Thymus (tissue), 11 donors: ENCODE measurements at regions not wholly inside any gene's neighbourhood (a gene's known extent, or its start where the extent isn't known, plus 50 kb on each side); places are given as distances from the start of the nearest gene placed in this dataset.

Experiments
- DNase-seq, 9 donors: peaks; one replicate each; pipeline ENCODE4 v3.0.0-alpha.2; 2013; ENCODE audit warnings: low spot score in 9 of 9, low read depth in 6 of 9, missing footprints in 1 of 9
- H3K27ac ChIP-seq, 2 donors: one replicate each; pipeline ENCODE4 v1.5.1; 2013; ENCODE audit warnings: control low read depth in 1 of 2, low read depth in 1 of 2, low read length in 1 of 2, mild to moderate bottlenecking in 1 of 2, moderate library complexity in 1 of 2
- H3K27me3 ChIP-seq, 2 donors: one replicate each; pipeline ENCODE4 v1.5.1; 2013; ENCODE audit warnings: low read length in 1 of 2; ENCODE audit not compliant: control insufficient read depth in 2 of 2, insufficient read depth in 1 of 2
- H3K36me3 ChIP-seq, 2 donors: one replicate each; pipeline ENCODE4 v1.5.1; 2013; ENCODE audit warnings: low read length in 1 of 2, mild to moderate bottlenecking in 1 of 2, moderate library complexity in 1 of 2; ENCODE audit not compliant: control insufficient read depth in 2 of 2, insufficient read depth in 2 of 2
- H3K4me1 ChIP-seq, 2 donors: one replicate each; pipeline ENCODE4 v1.5.1; 2013; ENCODE audit warnings: low read length in 2 of 2; ENCODE audit not compliant: control insufficient read depth in 2 of 2, insufficient read depth in 2 of 2
- H3K4me3 ChIP-seq, 2 donors: one replicate each; pipeline ENCODE4 v1.5.1; 2013; ENCODE audit warnings: low read length in 2 of 2, control low read depth in 1 of 2, mild to moderate bottlenecking in 1 of 2
- H3K9me3 ChIP-seq, 2 donors: one replicate each; pipeline ENCODE4 v1.5.1; 2013; ENCODE audit warnings: low read length in 1 of 2, mild to moderate bottlenecking in 1 of 2; ENCODE audit not compliant: control insufficient read depth in 2 of 2, insufficient read depth in 1 of 2
- WGBS: extraction: QIAGEN DNeasy Blood & Tissue Kit; methylation state at CpG from one replicate; pipeline ENCODE4 v1.1.7; 2013; 5-methylcytosine and 5-hydroxymethylcytosine counted together
- donor health status: healthy.

GRCh38 chr9:8207596-8207995 is 408.0 kb upstream of the DMAC1 start:
- 94% methylated on average over 1 of the region's 1 CpG for WGBS

GRCh38 chr9:8206720-8207119 is 407.1 kb upstream of the DMAC1 start:
- DNase-seq: no peak
- Histone ChIP-seq H3K27ac (no peak overlapping the region), H3K36me3 (no peaks in the 10 kb centered on the region), H3K27me3 (no peaks in the 10 kb centered on the region), H3K9me3 (no peaks in the 10 kb centered on the region), H3K4me1 (no peaks in the 10 kb centered on the region), H3K4me3 (no peak overlapping the region)
- 58% methylated on average over 2 of the region's 2 CpGs for WGBS

More at GRCh38 chr9:8207596-8207995, 408.0 kb upstream of the DMAC1 start:
- H3K4me1 ChIP-seq: no peaks in the 10 kb centered on the region
- H3K4me3 ChIP-seq: no peak overlapping the region
- no peak overlapping the region for H3K27ac ChIP-seq
- no peaks in the 10 kb centered on the region for H3K9me3 ChIP-seq
- no peak for DNase-seq
- H3K27me3 ChIP-seq: no peaks in the 10 kb centered on the region
- H3K36me3 ChIP-seq: no peaks in the 10 kb centered on the region

GRCh38 chr9:8205576-8205975 is 406.0 kb upstream of the DMAC1 start:
- H3K4me1 ChIP-seq: no peaks in the 10 kb centered on the region
- H3K9me3 ChIP-seq: no peaks in the 10 kb centered on the region
- no peak overlapping the region for H3K27ac ChIP-seq
- no peaks in the 10 kb centered on the region for H3K36me3 ChIP-seq
- no peak for DNase-seq
- H3K27me3 ChIP-seq: no peaks in the 10 kb centered on the region
- H3K4me3 ChIP-seq: no peak overlapping the region

GRCh38 chr9:8189881-8190280 is 390.3 kb upstream of the DMAC1 start:
- H3K9me3 ChIP-seq: peaks cover 0 to 13% of the 10 kb centered on the region in 2 donors
- no peaks in the 10 kb centered on the region for H3K27me3 ChIP-seq
- H3K4me1 ChIP-seq: no peaks in the 10 kb centered on the region
- no peaks in the 10 kb centered on the region for H3K36me3 ChIP-seq
- WGBS: 95% methylated on average over 1 of the region's 1 CpG
- no peak overlapping the region for H3K27ac ChIP-seq
- H3K4me3 ChIP-seq: no peak overlapping the region
- no peak for DNase-seq

GRCh38 chr9:8188723-8189407 is 389.3 kb upstream of the DMAC1 start:
- H3K27ac ChIP-seq: no peak overlapping the region
- H3K36me3 ChIP-seq: no peaks in the 10 kb centered on the region
- H3K9me3 ChIP-seq: peaks cover 0 to 13% of the 10 kb centered on the region in 2 donors
- no peak overlapping the region for H3K4me3 ChIP-seq
- no peak for DNase-seq
- 92% methylated on average over 6 of the region's 6 CpGs for WGBS
- no peaks in the 10 kb centered on the region for H3K27me3 ChIP-seq
- H3K4me1 ChIP-seq: no peaks in the 10 kb centered on the region

GRCh38 chr9:8186560-8186959 is 387.0 kb upstream of the DMAC1 start:
- Histone ChIP-seq H3K9me3 (peaks cover 0 to 13% of the 10 kb centered on the region in 2 donors), H3K4me1 (no peaks in the 10 kb centered on the region), H3K4me3 (no peak overlapping the region), H3K36me3 (no peaks in the 10 kb centered on the region), H3K27me3 (no peaks in the 10 kb centered on the region), H3K27ac (no peak overlapping the region)
- WGBS: 93% methylated on average over 4 of the region's 4 CpGs
- DNase-seq: no peak

- Histone ChIP-seq H3K9me3 (no peaks in the 10 kb centered on the region), H3K27ac (no peak overlapping the region), H3K36me3 (no peaks in the 10 kb centered on the region), H3K4me1 (no peaks in the 10 kb centered on the region), H3K4me3 (no peak overlapping the region), H3K27me3 (no peaks in the 10 kb centered on the region)
- WGBS: 94% methylated on average over 3 of the region's 3 CpGs
- DNase-seq: peak in 2 of 9 donors; percentile 8 to 16
Observed at GRCh38 chr9:8183618-8184017, 384.0 kb upstream of the DMAC1 start.

GRCh38 chr9:8179381-8180053 is 379.9 kb upstream of the DMAC1 start:
- no peak for DNase-seq
- Histone ChIP-seq H3K36me3 (no peaks in the 10 kb centered on the region), H3K27me3 (no peaks in the 10 kb centered on the region), H3K9me3 (no peaks in the 10 kb centered on the region), H3K4me3 (no peak overlapping the region), H3K4me1 (no peaks in the 10 kb centered on the region), H3K27ac (no peak overlapping the region)
- 90% methylated on average over 3 of the region's 3 CpGs for WGBS

- no peak overlapping the region for H3K4me3 ChIP-seq
- no peak for DNase-seq
- H3K27ac ChIP-seq: no peak overlapping the region
- no peaks in the 10 kb centered on the region for H3K36me3 ChIP-seq
- H3K9me3 ChIP-seq: no peaks in the 10 kb centered on the region
- H3K27me3 ChIP-seq: no peaks in the 10 kb centered on the region
- 90% methylated on average over 2 of the region's 2 CpGs for WGBS
- no peaks in the 10 kb centered on the region for H3K4me1 ChIP-seq
Observed at GRCh38 chr9:8172000-8172399, 372.4 kb upstream of the DMAC1 start.
